Testis (tissue), 2 donors: ENCODE measurements at regions not wholly inside any gene's neighbourhood (a gene's known extent, or its start where the extent isn't known, plus 50 kb on each side); places are given as distances from the start of the nearest gene placed in this dataset.

ENCODE experiments used
- DNase-seq: peaks from one replicate; pipeline ENCODE4 v3.0.0-alpha.2; 2019
- H3K27ac ChIP-seq, 2 donors: fragments of 200-600 bp; sonication (generic); one replicate each; pipeline ENCODE4 v1.5.1; 2019
- H3K27me3 ChIP-seq: fragments of 200-600 bp; sonication (generic); one replicate; pipeline ENCODE4 v1.5.1; 2019
- H3K36me3 ChIP-seq: fragments of 200-600 bp; sonication (generic); one replicate; pipeline ENCODE4 v1.5.1; 2017; ENCODE audit warnings: low read depth; ENCODE audit errors: missing control alignments
- H3K4me1 ChIP-seq: fragments of 200-600 bp; sonication (generic); one replicate; pipeline ENCODE4 v1.5.1; 2019
- H3K4me3 ChIP-seq, 2 donors: fragments of 200-600 bp; sonication (generic); one replicate each; pipeline ENCODE4 v1.5.1; 2017 to 2019
- H3K9me3 ChIP-seq: fragments of 200-600 bp; sonication (generic); one replicate; pipeline ENCODE4 v1.5.1; 2017
- CTCF ChIP-seq, 3 experiments: fragments of 450-650 bp in 2 of 3; fragments of 200-600 bp in 1 of 3; sonication (generic) in 1 of 3; IDR thresholded peaks; one replicate each; pipeline ENCODE4 v1.5.1; 2016 to 2019; ENCODE audit warnings: antibody characterized with exemption in 3 of 3, mild to moderate bottlenecking in 2 of 3, moderate library complexity in 1 of 3
- POLR2A ChIP-seq: fragments of 450-650 bp; IDR thresholded peaks from one replicate; pipeline ENCODE4 v1.6.1; 2017; ENCODE audit warnings: antibody characterized with exemption, mild to moderate bottlenecking, moderate library complexity
- WGBS, 2 donors: methylation state at CpG; one replicate each; pipeline ENCODE4 v1.1.5; 2018; 5-methylcytosine and 5-hydroxymethylcytosine counted together
- intact Hi-C: fragments of 100-400 bp; cut with DNase I; formaldehyde crosslinking; loops from one replicate; pipeline ENCODE4 v1.15.1; 2023; ENCODE audit warnings: low total_unique reads

- Histone ChIP-seq H3K27ac (no peak overlapping the region), H3K36me3 (no peaks in the 10 kb centered on the region), H3K4me3 (no peak overlapping the region), H3K4me1 (no peaks in the 10 kb centered on the region), H3K9me3 (no peaks in the 10 kb centered on the region), H3K27me3 (no peaks in the 10 kb centered on the region)
- no peak for TF ChIP-seq CTCF (IDR thresholded peaks at IDR 0.05)
- TF ChIP-seq POLR2A: no peak
- DNase-seq: no peak
- intact Hi-C loops: no loop called here
- 94 to 95% methylated on average over 14 of the region's 14 CpGs for WGBS, 2 donors
These were observed 341.2 kb upstream of the MYT1L start for GRCh38 chr2:2672249-2672648.

GRCh38 chr2:2671826-2672225 is 340.8 kb upstream of the MYT1L start:
- Histone ChIP-seq H3K27me3 (no peaks in the 10 kb centered on the region), H3K36me3 (no peaks in the 10 kb centered on the region), H3K4me1 (no peaks in the 10 kb centered on the region), H3K9me3 (no peaks in the 10 kb centered on the region), H3K4me3 (no peak overlapping the region), H3K27ac (no peak overlapping the region)
- intact Hi-C loops: no loop called here
- 84 to 89% methylated on average over 6 of the region's 6 CpGs for WGBS, 2 donors
- no peak for DNase-seq
- TF ChIP-seq POLR2A (no peak), CTCF (IDR thresholded peaks at IDR 0.05) (no peak)

GRCh38 chr2:2669316-2669715 is 338.2 kb upstream of the MYT1L start:
- Histone ChIP-seq H3K9me3 (no peaks in the 10 kb centered on the region), H3K4me3 (no peak overlapping the region), H3K27ac (no peak overlapping the region), H3K4me1 (no peaks in the 10 kb centered on the region), H3K27me3 (no peaks in the 10 kb centered on the region), H3K36me3 (no peaks in the 10 kb centered on the region)
- TF ChIP-seq POLR2A (no peak), CTCF (IDR thresholded peaks at IDR 0.05) (no peak)
- DNase-seq: no peak
- WGBS, 2 donors: 91 to 94% methylated on average over 8 to 16 of the region's 16 CpGs
- intact Hi-C loops: no loop called here

GRCh38 chr2:2668681-2669265 is 337.7 kb upstream of the MYT1L start:
- TF ChIP-seq POLR2A (no peak), CTCF (IDR thresholded peaks at IDR 0.05) (no peak)
- Histone ChIP-seq H3K4me1 (no peaks in the 10 kb centered on the region), H3K27me3 (no peaks in the 10 kb centered on the region), H3K27ac (no peak overlapping the region), H3K9me3 (no peaks in the 10 kb centered on the region), H3K4me3 (no peak overlapping the region), H3K36me3 (no peaks in the 10 kb centered on the region)
- 92 to 93% methylated on average over 21 of the region's 21 CpGs for WGBS, 2 donors
- intact Hi-C loops: no loop called here
- DNase-seq: no peak

- H3K36me3 ChIP-seq: no peaks in the 10 kb centered on the region
- 80 to 94% methylated on average over 2 to 4 of the region's 4 CpGs for WGBS, 2 donors
- intact Hi-C loops: no loop called here
These were observed 336.6 kb upstream of the MYT1L start for GRCh38 chr2:2667690-2668089.

More at GRCh38 chr2:2667690-2668089, 336.6 kb upstream of the MYT1L start:
- no peak for DNase-seq
- Histone ChIP-seq H3K27me3 (no peaks in the 10 kb centered on the region), H3K4me3 (no peak overlapping the region), H3K4me1 (no peaks in the 10 kb centered on the region), H3K27ac (no peak overlapping the region), H3K9me3 (no peaks in the 10 kb centered on the region)
- no peak for TF ChIP-seq CTCF (IDR thresholded peaks at IDR 0.05)
- no peak for TF ChIP-seq POLR2A
